Testis (tissue), 2 donors: ENCODE measurements at regions not wholly inside any gene's neighbourhood (a gene's known extent, or its start where the extent isn't known, plus 50 kb on each side); places are given as distances from the start of the nearest gene placed in this dataset.

Experiments used
- CTCF ChIP-seq, 3 experiments: fragments of 450-650 bp in 2 of 3; fragments of 200-600 bp in 1 of 3; sonication (generic) in 1 of 3; IDR thresholded peaks; one replicate each; pipeline ENCODE4 v1.5.1; 2016 to 2019; ENCODE audit warnings: antibody characterized with exemption in 3 of 3, mild to moderate bottlenecking in 2 of 3, moderate library complexity in 1 of 3
- POLR2A ChIP-seq: fragments of 450-650 bp; IDR thresholded peaks from one replicate; pipeline ENCODE4 v1.6.1; 2017; ENCODE audit warnings: antibody characterized with exemption, mild to moderate bottlenecking, moderate library complexity

GRCh38 chr17:37796076-37796475, 51.2 kb upstream of the HNF1B start:
- TF ChIP-seq POLR2A (no peak), CTCF (IDR thresholded peaks at IDR 0.05) (no peak)
